GM18858 (cell line): ENCODE measurements at regions not wholly inside any gene's neighbourhood (a gene's known extent, or its start where the extent isn't known, plus 50 kb on each side); places are given as distances from the start of the nearest gene placed in this dataset.

ENCODE experiments used
- ATAC-seq: cut with Tn5 transposase; IDR thresholded peaks from one replicate; pipeline ENCODE4 v1.9.1; 2021; ENCODE audit not compliant: unreplicated experiment

DNA sequence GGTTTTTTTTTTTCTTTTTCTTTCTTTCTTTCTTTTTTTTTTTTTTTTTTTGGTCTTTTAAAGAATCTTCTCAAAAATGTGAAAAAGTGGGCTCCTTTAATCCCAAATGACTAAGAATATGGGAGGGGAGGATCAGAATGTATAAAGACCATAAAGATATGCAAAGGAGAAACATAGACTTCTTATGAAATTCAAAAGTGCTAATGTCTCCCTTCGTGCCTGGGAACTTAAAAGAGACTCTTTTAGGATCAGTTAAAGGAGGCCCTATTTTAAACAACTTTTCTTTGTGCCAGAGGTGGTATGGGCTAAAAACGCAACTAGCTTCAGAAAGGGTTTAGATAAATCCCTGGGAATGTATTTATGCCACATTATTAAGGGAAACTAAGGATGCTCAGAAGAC lies 54.2 kb upstream of the KAZN start:
- ATAC-seq, result no peak

GRCh38 chr1:14545422-14546025 lies 53.0 kb upstream of the KAZN start:
- ATAC-seq, result no peak

DNA sequence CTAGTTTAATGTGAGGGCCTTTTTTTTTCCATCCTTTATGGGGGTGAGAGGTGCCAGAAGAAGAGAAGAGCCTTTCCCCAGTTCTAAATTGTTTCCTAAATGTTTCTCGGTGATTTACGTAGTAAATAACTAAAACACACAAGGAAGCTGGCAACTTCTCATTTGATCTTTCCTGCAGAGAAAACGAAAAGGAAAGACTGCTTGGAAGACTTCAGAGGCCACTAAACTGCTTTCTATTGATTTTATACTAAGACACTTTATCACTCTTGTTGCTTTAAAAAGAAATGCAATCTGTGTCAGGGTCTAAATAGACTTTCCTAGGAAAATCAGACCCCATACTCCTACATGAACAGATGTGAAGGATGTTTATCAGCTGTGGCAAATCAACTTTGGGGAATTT lies 52.1 kb upstream of the KAZN start:
- no peak for ATAC-seq
